KMS-11 (cell line): ENCODE measurements at regions not wholly inside any gene's neighbourhood (a gene's known extent, or its start where the extent isn't known, plus 50 kb on each side); places are given as distances from the start of the nearest gene placed in this dataset.

Experiments used
- H2AFZ ChIP-seq: fragments of 200-600 bp; sonication (generic); 2 replicates; pipeline ENCODE4 v1.6.1; 2016; ENCODE audit warnings: antibody characterized with exemption, mixed run types, low read depth
- H3K27ac ChIP-seq: fragments of 200-600 bp; sonication (generic); 2 replicates; pipeline ENCODE4 v1.6.1; 2016; ENCODE audit warnings: mild to moderate bottlenecking, mixed run types
- H3K27me3 ChIP-seq: fragments of 200-600 bp; sonication (generic); 2 replicates; pipeline ENCODE4 v1.6.1; 2017; ENCODE audit warnings: mild to moderate bottlenecking, low read depth, mixed run types, moderate library complexity; ENCODE audit not compliant: insufficient read depth
- H3K36me3 ChIP-seq: fragments of 200-600 bp; sonication (generic); 2 replicates; pipeline ENCODE4 v1.6.1; 2017; ENCODE audit warnings: mild to moderate bottlenecking, mixed run types; ENCODE audit not compliant: insufficient read depth
- H3K4me1 ChIP-seq: fragments of 200-600 bp; sonication (generic); 2 replicates; pipeline ENCODE4 v1.6.1; 2016; ENCODE audit warnings: mild to moderate bottlenecking, low read depth, mixed run types; ENCODE audit not compliant: poor library complexity, severe bottlenecking
- H3K4me2 ChIP-seq: fragments of 200-600 bp; sonication (generic); 2 replicates; pipeline ENCODE4 v1.7.0; 2016; ENCODE audit warnings: mild to moderate bottlenecking, mixed run types
- H3K4me3 ChIP-seq: fragments of 200-600 bp; sonication (generic); IDR thresholded peaks from 2 replicates; pipeline ENCODE4 v1.6.1; 2017; ENCODE audit warnings: low read depth, low read length, mixed read lengths; ENCODE audit not compliant: insufficient read depth
- H3K79me2 ChIP-seq: fragments of 200-600 bp; sonication (generic); 2 replicates; pipeline ENCODE4 v1.6.1; 2016; ENCODE audit warnings: low read depth, mixed run types; ENCODE audit not compliant: insufficient read depth
- H3K9ac ChIP-seq: fragments of 200-600 bp; sonication (generic); 2 replicates; pipeline ENCODE4 v1.6.1; 2016; ENCODE audit warnings: mild to moderate bottlenecking, mixed run types
- H4K20me1 ChIP-seq: fragments of 200-600 bp; sonication (generic); 2 replicates; pipeline ENCODE4 v1.6.1; 2016; ENCODE audit warnings: mild to moderate bottlenecking, mixed run types; ENCODE audit not compliant: insufficient read depth
- CTCF ChIP-seq: fragments of 200-600 bp; sonication (generic); conservative IDR thresholded peaks from 2 replicates; pipeline ENCODE4 v1.6.1; 2017; ENCODE audit warnings: low read depth, mild to moderate bottlenecking, antibody characterized with exemption, low read length, moderate library complexity, mixed read lengths

- no peak for TF ChIP-seq CTCF
- no peaks in the 10 kb centered on the region for H3K36me3 ChIP-seq
- no peak overlapping the region for H3K4me3 ChIP-seq
- no peak overlapping the region for H2AFZ ChIP-seq
- no peaks in the 10 kb centered on the region for H3K4me1 ChIP-seq
- H3K27me3 ChIP-seq, result no peaks in the 10 kb centered on the region
- no peak overlapping the region for H3K27ac ChIP-seq
- no peak overlapping the region for H3K4me2 ChIP-seq
- no peaks in the 10 kb centered on the region for H3K79me2 ChIP-seq
- H3K9ac ChIP-seq, result no peak overlapping the region
- H4K20me1 ChIP-seq, result no peaks in the 10 kb centered on the region
Measured at GRCh38 chr2:147385600-147385999, 459.2 kb upstream of the ACVR2A start.

- Histone ChIP-seq H3K4me3 (no peak overlapping the region), H3K4me1 (no peaks in the 10 kb centered on the region), H3K79me2 (no peaks in the 10 kb centered on the region), H3K9ac (no peak overlapping the region), H3K27ac (no peak overlapping the region), H3K27me3 (no peaks in the 10 kb centered on the region), H4K20me1 (no peaks in the 10 kb centered on the region), H3K4me2 (no peak overlapping the region), H2AFZ (no peak overlapping the region), H3K36me3 (no peaks in the 10 kb centered on the region)
- no peak for TF ChIP-seq CTCF
Measured at GRCh38 chr2:147384659-147385058, 460.2 kb upstream of the ACVR2A start.

- H3K36me3 ChIP-seq, result no peaks in the 10 kb centered on the region
- no peak overlapping the region for H3K27ac ChIP-seq
- H3K4me3 ChIP-seq, result no peak overlapping the region
- H3K27me3 ChIP-seq, result no peaks in the 10 kb centered on the region
- no peak overlapping the region for H2AFZ ChIP-seq
- no peak for TF ChIP-seq CTCF
- H3K79me2 ChIP-seq, result no peaks in the 10 kb centered on the region
- H3K9ac ChIP-seq, result no peak overlapping the region
- H3K4me1 ChIP-seq, result no peaks in the 10 kb centered on the region
- no peaks in the 10 kb centered on the region for H4K20me1 ChIP-seq
- no peak overlapping the region for H3K4me2 ChIP-seq
Measured at GRCh38 chr2:147382322-147382948, 462.4 kb upstream of the ACVR2A start.

- H2AFZ ChIP-seq, result no peak overlapping the region
- no peak overlapping the region for H3K4me3 ChIP-seq
- no peak overlapping the region for H3K4me2 ChIP-seq
- H3K36me3 ChIP-seq, result no peaks in the 10 kb centered on the region
- H3K79me2 ChIP-seq, result no peaks in the 10 kb centered on the region
- H3K27ac ChIP-seq, result no peak overlapping the region
- no peaks in the 10 kb centered on the region for H4K20me1 ChIP-seq
- TF ChIP-seq CTCF, result no peak
- H3K27me3 ChIP-seq, result no peaks in the 10 kb centered on the region
- no peak overlapping the region for H3K9ac ChIP-seq
- H3K4me1 ChIP-seq, result peaks cover 5% of the 10 kb centered on the region
Measured at GRCh38 chr2:147378403-147378802, 466.4 kb upstream of the ACVR2A start.
